AG04450 (cell line): ENCODE measurements at regions not wholly inside any gene's neighbourhood (a gene's known extent, or its start where the extent isn't known, plus 50 kb on each side); places are given as distances from the start of the nearest gene placed in this dataset.

Source experiments
- CTCF ChIA-PET: fragments of 300-600, 350-600 bp; formaldehyde crosslinking; extraction: SDS; loops from one replicate; lab custom pipeline; 2022; ENCODE audit warnings: antibody characterized with exemption, inconsistent platforms; lab: Charles Lee
- POLR2A ChIA-PET: fragments of 350-600 bp; formaldehyde crosslinking; extraction: SDS; loops from one replicate; lab custom pipeline; 2021; ENCODE audit warnings: antibody characterized with exemption, inconsistent platforms; lab: Yijun Ruan, JAX
- DNase-seq: peaks from one replicate; pipeline ENCODE4 v3.0.0-alpha.2; 2011; ENCODE audit warnings: low read depth, low spot score
- H3K27ac ChIP-seq: one replicate; pipeline ENCODE4 v1.5.1; 2012; ENCODE audit warnings: low read depth, low read length, control low read depth
- H3K27me3 ChIP-seq: one replicate; pipeline ENCODE4 v1.6.0; 2012; ENCODE audit warnings: low read length; ENCODE audit not compliant: control insufficient read depth, insufficient read depth
- H3K4me3 ChIP-seq: 2 replicates; pipeline ENCODE4 v1.5.1; 2011; ENCODE audit warnings: mild to moderate bottlenecking, low read depth, low read length, control low read depth
- H3K9me3 ChIP-seq: 2 replicates; pipeline ENCODE4 v1.5.1; 2012; ENCODE audit warnings: low read length; ENCODE audit not compliant: control insufficient read depth, insufficient read depth
- CTCF ChIP-seq: IDR thresholded peaks from 2 replicates; pipeline ENCODE4 v1.5.1; 2011; ENCODE audit warnings: low read depth, low read length, control low read depth, inconsistent platforms

GRCh38 chr1:218525031-218525430 lies 179.9 kb downstream of the TGFB2 start:
- no peak overlapping the region for H3K27ac ChIP-seq
- no peaks in the 10 kb centered on the region for H3K9me3 ChIP-seq
- no peak overlapping the region for H3K4me3 ChIP-seq
- ChIA-PET CTCF (interaction anchor here (0.5 to 1.6 kb wide), 4 partner anchors 10 to 286 kb away, joined by 3 to 5 read pairs (median 4); no protein-coding TSS in a partner anchor), POLR2A (no interaction called here)
- TF ChIP-seq CTCF = no peak
- H3K27me3 ChIP-seq = no peaks in the 10 kb centered on the region
- DNase-seq = no peak

- POLR2A ChIA-PET = no interaction called here
- Histone ChIP-seq H3K27ac (no peak overlapping the region), H3K9me3 (no peaks in the 10 kb centered on the region), H3K4me3 (no peak overlapping the region), H3K27me3 (no peaks in the 10 kb centered on the region)
- TF ChIP-seq CTCF = no peak
- CTCF ChIA-PET = interaction anchor here (0.5 to 1.6 kb wide), 3 partner anchors 82 to 285 kb away, joined by 3 to 5 read pairs (median 3); no protein-coding TSS in a partner anchor
- DNase-seq = no peak
Measured at GRCh38 chr1:218525451-218526197, 180.5 kb downstream of the TGFB2 start.

GRCh38 chr1:218526198-218526580 lies 181.1 kb downstream of the TGFB2 start:
- ChIA-PET CTCF (no interaction called here), POLR2A (no interaction called here)
- H3K27ac ChIP-seq = no peak overlapping the region
- no peak overlapping the region for H3K4me3 ChIP-seq
- H3K27me3 ChIP-seq = no peaks in the 10 kb centered on the region
- DNase-seq = no peak
- no peak for TF ChIP-seq CTCF
- H3K9me3 ChIP-seq = no peaks in the 10 kb centered on the region

GRCh38 chr1:218527737-218528136 lies 182.6 kb downstream of the TGFB2 start:
- H3K27ac ChIP-seq = no peak overlapping the region
- ChIA-PET POLR2A (interaction anchor here (0.6 to 1.1 kb wide), 2 partner anchors 16 to 29 kb away, joined by 3 to 6 read pairs; no protein-coding TSS in a partner anchor), CTCF (interaction anchor here (0.6 kb wide), 1 partner anchor 23 kb away, joined by 6 read pairs; no protein-coding TSS in a partner anchor)
- H3K27me3 ChIP-seq = no peaks in the 10 kb centered on the region
- DNase-seq = peak; percentile 44
- no peaks in the 10 kb centered on the region for H3K9me3 ChIP-seq
- H3K4me3 ChIP-seq = no peak overlapping the region
- no peak for TF ChIP-seq CTCF

- TF ChIP-seq CTCF = no peak
- ChIA-PET POLR2A (interaction anchor here (0.5 kb wide), 1 partner anchor 19 kb away, joined by 8 read pairs; no protein-coding TSS in a partner anchor), CTCF (interaction anchor here (0.6 to 1.4 kb wide), 3 partner anchors 191 to 818 kb away, joined by 3 to 4 read pairs (median 3); no protein-coding TSS in a partner anchor)
- Histone ChIP-seq H3K27ac (no peak overlapping the region), H3K9me3 (no peaks in the 10 kb centered on the region), H3K27me3 (no peaks in the 10 kb centered on the region), H3K4me3 (no peak overlapping the region)
- no peak for DNase-seq
Measured at GRCh38 chr1:218529646-218530300, 184.6 kb downstream of the TGFB2 start.
